Uterus (tissue), 2 donors: ENCODE measurements at regions not wholly inside any gene's neighbourhood (a gene's known extent, or its start where the extent isn't known, plus 50 kb on each side); places are given as distances from the start of the nearest gene placed in this dataset.

Experiments
- POLR2A ChIP-seq, 2 donors: fragments of 450-650 bp; IDR thresholded peaks; one replicate each; pipeline ENCODE4 v1.6.1; 2016; ENCODE audit warnings: antibody characterized with exemption in 2 of 2, mild to moderate bottlenecking in 1 of 2, moderate library complexity in 1 of 2
- TF ChIP-seq, protein P1 (sequence below), 4 experiments: fragments of 200-600 bp in 2 of 4; fragments of 450-650 bp in 2 of 4; sonication (generic) in 2 of 4; IDR thresholded peaks; one replicate each; pipeline ENCODE4 v1.5.1; 2016 to 2019; ENCODE audit warnings: antibody characterized with exemption in 4 of 4, mild to moderate bottlenecking in 2 of 4, moderate library complexity in 1 of 4

DNA sequence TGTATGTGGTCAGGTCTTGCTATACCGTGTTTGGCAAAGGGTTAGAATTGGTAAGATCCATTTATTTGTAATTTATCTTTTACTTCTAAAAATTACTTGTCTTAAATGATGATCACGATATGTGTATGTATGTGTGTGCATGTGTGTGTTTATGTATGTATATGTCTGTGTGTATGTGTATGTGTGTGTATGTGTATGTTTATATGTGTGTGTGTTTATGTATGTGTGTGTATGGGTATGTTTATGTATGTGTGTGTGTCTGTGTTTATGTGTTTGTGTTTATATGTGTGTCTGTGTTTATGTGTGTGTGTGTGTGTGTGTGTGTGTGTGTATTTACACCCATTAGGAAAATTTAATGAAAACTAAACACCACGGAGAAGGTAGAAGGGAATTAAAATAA lies 176.9 kb upstream of the FZD8 start:
- TF ChIP-seq, protein P1, sequence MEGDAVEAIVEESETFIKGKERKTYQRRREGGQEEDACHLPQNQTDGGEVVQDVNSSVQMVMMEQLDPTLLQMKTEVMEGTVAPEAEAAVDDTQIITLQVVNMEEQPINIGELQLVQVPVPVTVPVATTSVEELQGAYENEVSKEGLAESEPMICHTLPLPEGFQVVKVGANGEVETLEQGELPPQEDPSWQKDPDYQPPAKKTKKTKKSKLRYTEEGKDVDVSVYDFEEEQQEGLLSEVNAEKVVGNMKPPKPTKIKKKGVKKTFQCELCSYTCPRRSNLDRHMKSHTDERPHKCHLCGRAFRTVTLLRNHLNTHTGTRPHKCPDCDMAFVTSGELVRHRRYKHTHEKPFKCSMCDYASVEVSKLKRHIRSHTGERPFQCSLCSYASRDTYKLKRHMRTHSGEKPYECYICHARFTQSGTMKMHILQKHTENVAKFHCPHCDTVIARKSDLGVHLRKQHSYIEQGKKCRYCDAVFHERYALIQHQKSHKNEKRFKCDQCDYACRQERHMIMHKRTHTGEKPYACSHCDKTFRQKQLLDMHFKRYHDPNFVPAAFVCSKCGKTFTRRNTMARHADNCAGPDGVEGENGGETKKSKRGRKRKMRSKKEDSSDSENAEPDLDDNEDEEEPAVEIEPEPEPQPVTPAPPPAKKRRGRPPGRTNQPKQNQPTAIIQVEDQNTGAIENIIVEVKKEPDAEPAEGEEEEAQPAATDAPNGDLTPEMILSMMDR (IDR thresholded peaks at IDR 0.05): no peak
- TF ChIP-seq POLR2A (IDR thresholded peaks at IDR 0.05): no peak
